Peyer's patch (tissue), 4 donors: ENCODE measurements at regions not wholly inside any gene's neighbourhood (a gene's known extent, or its start where the extent isn't known, plus 50 kb on each side); places are given as distances from the start of the nearest gene placed in this dataset.

Experiments used
- DNase-seq, 3 donors: peaks; one replicate each; pipeline ENCODE4 v3.0.0-alpha.2; 2017 to 2019
- H3K27ac ChIP-seq, 4 donors: fragments of 200-600 bp; sonication (generic); one replicate each; pipeline ENCODE4 v1.5.1; 2016 to 2019
- H3K27me3 ChIP-seq, 2 donors: fragments of 200-600 bp; sonication (generic); one replicate each; pipeline ENCODE4 v1.5.1; 2019
- H3K36me3 ChIP-seq, 3 donors: fragments of 200-600 bp; sonication (generic); one replicate each; pipeline ENCODE4 v1.5.1; 2016 to 2019
- H3K4me1 ChIP-seq, 4 donors: fragments of 200-600 bp; sonication (generic); one replicate each; pipeline ENCODE4 v1.5.1; 2016 to 2019
- H3K4me3 ChIP-seq, 4 donors: fragments of 200-600 bp; sonication (generic); 1 replicate in 3 of 4; 2 replicates in 1 of 4; pipeline ENCODE4 v1.5.1; 2016 to 2019; ENCODE audit warnings: mild to moderate bottlenecking in 1 of 4
- H3K9me3 ChIP-seq, 4 donors: fragments of 200-600 bp; sonication (generic); one replicate each; pipeline ENCODE4 v1.5.1; 2016 to 2019; ENCODE audit warnings: mild to moderate bottlenecking in 1 of 4
- POLR2A ChIP-seq, 2 donors: fragments of 450-650 bp; IDR thresholded peaks; one replicate each; pipeline ENCODE4 v1.5.1; 2017; ENCODE audit warnings: antibody characterized with exemption in 2 of 2, mild to moderate bottlenecking in 2 of 2, moderate library complexity in 2 of 2
- TF ChIP-seq, protein P1 (sequence below), 6 experiments: fragments of 450-650 bp in 4 of 6; fragments of 200-600 bp in 2 of 6; sonication (generic) in 1 of 6; IDR thresholded peaks; one replicate each; pipeline ENCODE4 v1.5.1; 2017 to 2019; ENCODE audit warnings: antibody characterized with exemption in 6 of 6, mild to moderate bottlenecking in 3 of 6, moderate library complexity in 1 of 6

DNA sequence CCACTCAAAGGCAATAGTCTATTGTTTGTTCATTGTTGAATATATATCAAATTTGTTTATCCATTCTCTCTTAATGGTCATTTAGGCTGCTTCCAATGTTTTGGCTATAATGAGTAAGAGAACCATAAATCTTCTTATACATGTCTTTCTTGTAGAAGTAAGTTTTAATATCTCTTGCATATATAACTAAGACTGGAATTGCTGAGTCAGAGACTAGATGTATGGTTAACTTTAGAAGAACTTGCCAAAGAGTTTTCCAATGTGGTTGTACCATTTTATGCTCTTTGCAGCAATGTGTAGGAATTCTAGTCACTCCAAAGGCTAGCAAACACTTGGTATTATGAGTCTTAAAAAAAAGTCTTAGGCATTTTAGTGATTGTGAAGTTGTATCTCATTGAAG is 610.0 kb upstream of the GCFC2 start:
- TF ChIP-seq, protein P1, sequence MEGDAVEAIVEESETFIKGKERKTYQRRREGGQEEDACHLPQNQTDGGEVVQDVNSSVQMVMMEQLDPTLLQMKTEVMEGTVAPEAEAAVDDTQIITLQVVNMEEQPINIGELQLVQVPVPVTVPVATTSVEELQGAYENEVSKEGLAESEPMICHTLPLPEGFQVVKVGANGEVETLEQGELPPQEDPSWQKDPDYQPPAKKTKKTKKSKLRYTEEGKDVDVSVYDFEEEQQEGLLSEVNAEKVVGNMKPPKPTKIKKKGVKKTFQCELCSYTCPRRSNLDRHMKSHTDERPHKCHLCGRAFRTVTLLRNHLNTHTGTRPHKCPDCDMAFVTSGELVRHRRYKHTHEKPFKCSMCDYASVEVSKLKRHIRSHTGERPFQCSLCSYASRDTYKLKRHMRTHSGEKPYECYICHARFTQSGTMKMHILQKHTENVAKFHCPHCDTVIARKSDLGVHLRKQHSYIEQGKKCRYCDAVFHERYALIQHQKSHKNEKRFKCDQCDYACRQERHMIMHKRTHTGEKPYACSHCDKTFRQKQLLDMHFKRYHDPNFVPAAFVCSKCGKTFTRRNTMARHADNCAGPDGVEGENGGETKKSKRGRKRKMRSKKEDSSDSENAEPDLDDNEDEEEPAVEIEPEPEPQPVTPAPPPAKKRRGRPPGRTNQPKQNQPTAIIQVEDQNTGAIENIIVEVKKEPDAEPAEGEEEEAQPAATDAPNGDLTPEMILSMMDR (IDR thresholded peaks at IDR 0.05): no peak
- TF ChIP-seq POLR2A (IDR thresholded peaks at IDR 0.05): no peak
- Histone ChIP-seq H3K27me3 (no peaks in the 10 kb centered on the region), H3K27ac (no peak overlapping the region), H3K4me1 (no peaks in the 10 kb centered on the region), H3K9me3 (no peaks in the 10 kb centered on the region), H3K4me3 (no peak overlapping the region), H3K36me3 (no peaks in the 10 kb centered on the region)
- DNase-seq: no peak

- no peak for DNase-seq
- Histone ChIP-seq H3K4me3 (no peak overlapping the region), H3K4me1 (no peaks in the 10 kb centered on the region), H3K36me3 (no peaks in the 10 kb centered on the region), H3K27ac (no peak overlapping the region), H3K27me3 (no peaks in the 10 kb centered on the region), H3K9me3 (no peaks in the 10 kb centered on the region)
- TF ChIP-seq, protein P1 (IDR thresholded peaks at IDR 0.05): no peak
- no peak for TF ChIP-seq POLR2A (IDR thresholded peaks at IDR 0.05)
Observed at GRCh38 chr2:76318848-76319360, 608.2 kb upstream of the GCFC2 start.

DNA sequence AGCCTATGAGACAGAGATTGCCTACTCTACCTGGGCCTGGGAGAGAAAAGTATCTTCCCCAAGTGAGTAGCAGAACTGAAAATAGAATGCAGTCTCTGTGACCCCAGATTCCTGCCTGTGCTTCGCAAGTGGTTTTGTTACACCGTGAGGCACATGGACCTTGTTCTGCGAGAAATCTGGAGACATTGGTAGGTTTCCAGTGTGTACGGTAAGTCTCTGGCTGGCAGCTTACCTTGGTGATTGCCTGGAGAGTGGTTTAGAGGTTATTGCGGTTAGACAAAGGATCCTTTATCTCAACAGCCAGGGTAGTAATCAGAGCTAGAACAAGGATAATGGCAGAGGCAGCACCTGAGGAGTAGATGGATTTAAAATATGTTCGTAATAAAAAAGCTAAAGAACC is 606.0 kb upstream of the GCFC2 start:
- Histone ChIP-seq H3K27ac (no peak overlapping the region), H3K9me3 (no peaks in the 10 kb centered on the region), H3K36me3 (no peaks in the 10 kb centered on the region), H3K4me1 (no peaks in the 10 kb centered on the region), H3K4me3 (no peak overlapping the region), H3K27me3 (no peaks in the 10 kb centered on the region)
- TF ChIP-seq POLR2A (IDR thresholded peaks at IDR 0.05): no peak
- TF ChIP-seq, protein P1 (IDR thresholded peaks at IDR 0.05): no peak
- DNase-seq: no peak

DNA sequence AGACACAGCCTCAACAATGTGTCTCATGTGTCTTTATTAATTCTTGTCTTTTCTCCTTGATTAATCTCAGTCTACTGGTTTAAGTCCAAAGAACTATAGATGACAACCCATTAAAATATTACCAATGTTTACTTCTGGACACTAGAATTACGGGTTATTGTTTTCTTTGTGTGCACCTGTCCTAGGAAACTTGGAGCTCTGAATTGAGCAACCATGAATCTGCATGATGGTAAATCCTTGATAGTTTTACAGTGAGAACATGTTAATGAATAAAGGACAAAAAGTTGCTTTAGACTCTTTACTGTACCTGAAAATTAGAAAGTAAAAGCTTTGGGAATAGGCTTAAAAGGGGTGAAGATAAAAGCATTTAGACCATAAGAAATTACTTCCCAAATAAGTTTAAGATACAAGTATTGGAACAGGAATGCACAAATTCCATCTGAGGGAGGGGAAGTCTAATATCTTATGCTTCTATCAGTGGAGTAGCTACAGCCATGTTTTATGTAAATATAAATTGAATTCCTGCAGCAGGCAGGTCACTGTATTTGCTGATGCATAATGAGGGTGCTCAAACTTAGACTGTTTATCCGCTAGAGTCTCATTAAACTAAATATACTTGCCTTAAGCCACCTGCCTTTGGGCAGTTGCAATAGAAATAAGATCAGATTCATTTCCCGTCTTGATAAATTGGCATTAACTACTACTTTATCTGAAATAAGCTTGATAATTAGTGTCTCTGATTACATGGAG is 603.7 kb upstream of the GCFC2 start:
- Histone ChIP-seq H3K27me3 (no peaks in the 10 kb centered on the region), H3K27ac (no peak overlapping the region), H3K9me3 (no peaks in the 10 kb centered on the region), H3K4me3 (no peak overlapping the region), H3K36me3 (no peaks in the 10 kb centered on the region), H3K4me1 (no peaks in the 10 kb centered on the region)
- DNase-seq: no peak
- TF ChIP-seq POLR2A (IDR thresholded peaks at IDR 0.05): no peak
- TF ChIP-seq, protein P1 (IDR thresholded peaks at IDR 0.05): no peak

- no peak overlapping the region for H3K4me3 ChIP-seq
- no peaks in the 10 kb centered on the region for H3K27me3 ChIP-seq
- no peaks in the 10 kb centered on the region for H3K36me3 ChIP-seq
- H3K9me3 ChIP-seq: no peaks in the 10 kb centered on the region
- H3K27ac ChIP-seq: no peak overlapping the region
- TF ChIP-seq, protein P1 (IDR thresholded peaks at IDR 0.05): no peak
- no peak for TF ChIP-seq POLR2A (IDR thresholded peaks at IDR 0.05)
- no peak for DNase-seq
- no peaks in the 10 kb centered on the region for H3K4me1 ChIP-seq
Observed at GRCh38 chr2:76312236-76312635, 601.5 kb upstream of the GCFC2 start.
